GM18520 (cell line): ENCODE measurements at regions not wholly inside any gene's neighbourhood (a gene's known extent, or its start where the extent isn't known, plus 50 kb on each side); places are given as distances from the start of the nearest gene placed in this dataset.
"Not testable (repeated sequence)": the region's sequence is repeated elsewhere in the genome, so short reads cannot be mapped to it uniquely, and the experiment has no call there.

Experiments used
- ATAC-seq: cut with Tn5 transposase; IDR thresholded peaks from one replicate; pipeline ENCODE4 v1.9.1; 2021; ENCODE audit not compliant: unreplicated experiment

DNA sequence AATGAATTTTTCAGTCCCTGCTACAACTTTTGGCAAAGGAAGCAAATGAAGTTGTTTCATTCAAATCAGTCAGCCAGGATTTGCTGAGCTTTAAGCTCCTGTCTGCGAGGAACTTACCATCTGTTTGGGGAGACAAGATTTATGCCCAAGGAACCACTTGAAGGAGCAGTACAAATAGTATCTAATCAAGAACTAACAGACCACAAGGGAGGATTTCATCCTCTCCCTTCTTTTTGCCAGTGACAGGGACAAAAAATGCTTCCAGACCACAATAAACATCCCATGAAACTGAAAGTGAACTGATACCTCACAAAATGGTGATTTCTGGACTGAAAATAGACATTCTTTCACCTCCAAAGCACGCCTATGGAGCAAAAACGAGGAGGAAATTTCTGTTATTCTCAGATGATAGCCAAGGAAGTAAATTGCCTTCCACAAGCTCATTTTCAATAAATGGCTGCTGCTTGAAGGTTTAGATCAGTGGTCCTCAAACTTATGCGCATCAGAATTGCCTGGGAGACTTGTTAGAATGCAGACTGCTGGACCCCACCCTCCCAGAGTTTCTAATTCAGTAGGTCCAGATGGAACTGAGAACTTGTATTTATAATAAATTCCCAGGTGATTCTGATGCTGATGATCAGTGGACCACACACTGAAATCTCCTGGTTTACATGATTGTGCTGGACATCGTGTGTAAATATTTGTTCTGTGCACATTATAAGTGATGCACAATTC lies 202.4 kb upstream of the GADL1 start:
- no peak for ATAC-seq

GRCh38 chr3:31100519-31100918 lies 206.1 kb upstream of the GADL1 start:
- ATAC-seq: no peak

DNA sequence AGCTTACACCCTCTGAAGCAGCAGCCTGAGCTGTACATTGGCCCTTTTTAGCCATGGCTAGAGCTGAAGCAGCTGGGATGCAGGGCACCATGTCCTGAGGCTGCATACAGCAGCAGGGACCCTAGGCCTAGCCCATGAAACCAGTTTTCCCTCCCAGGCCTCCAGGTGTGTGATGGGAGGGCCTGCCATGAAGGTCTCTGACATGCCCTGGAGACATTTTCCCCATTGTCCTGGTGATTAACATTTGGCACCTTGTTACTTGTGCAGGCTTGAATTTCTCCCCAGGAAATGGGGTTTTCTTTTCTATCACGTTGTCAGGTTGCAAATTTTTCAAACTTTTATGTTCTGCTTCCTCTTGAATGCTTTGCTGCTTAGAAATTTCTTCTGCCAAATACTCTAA lies 206.8 kb upstream of the GADL1 start:
- not testable (repeated sequence) for ATAC-seq

- ATAC-seq: no peak
Observed at GRCh38 chr3:31102196-31102879, 207.9 kb upstream of the GADL1 start.

GRCh38 chr3:31103181-31103580 lies 208.7 kb upstream of the GADL1 start:
- no peak for ATAC-seq

DNA sequence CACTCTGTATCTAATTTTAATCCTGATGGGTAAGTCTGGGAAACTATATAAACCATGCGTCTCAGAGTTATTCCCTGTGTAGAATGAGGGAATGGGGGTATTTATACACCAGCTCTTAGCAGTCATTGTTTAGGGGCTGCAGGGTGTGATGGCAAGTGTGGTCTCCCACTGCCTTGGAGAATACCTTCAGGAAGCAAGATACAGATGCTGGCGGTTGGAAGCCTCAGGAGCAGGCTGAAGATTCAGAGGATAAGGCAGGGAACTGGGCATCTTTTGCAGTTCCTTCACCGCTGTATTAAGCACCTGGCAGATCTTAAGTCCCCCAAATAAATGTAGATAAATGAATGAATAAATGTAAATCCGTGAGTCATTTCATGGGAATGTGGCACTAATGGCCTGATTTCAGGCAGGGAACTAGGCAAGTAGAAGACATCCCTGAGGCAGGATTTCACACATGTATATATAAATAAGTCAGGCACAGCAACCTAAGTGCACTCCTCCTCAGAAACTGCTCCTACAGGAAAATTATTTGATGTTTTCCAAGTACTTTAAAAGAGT lies 209.2 kb upstream of the GADL1 start:
- no peak for ATAC-seq

DNA sequence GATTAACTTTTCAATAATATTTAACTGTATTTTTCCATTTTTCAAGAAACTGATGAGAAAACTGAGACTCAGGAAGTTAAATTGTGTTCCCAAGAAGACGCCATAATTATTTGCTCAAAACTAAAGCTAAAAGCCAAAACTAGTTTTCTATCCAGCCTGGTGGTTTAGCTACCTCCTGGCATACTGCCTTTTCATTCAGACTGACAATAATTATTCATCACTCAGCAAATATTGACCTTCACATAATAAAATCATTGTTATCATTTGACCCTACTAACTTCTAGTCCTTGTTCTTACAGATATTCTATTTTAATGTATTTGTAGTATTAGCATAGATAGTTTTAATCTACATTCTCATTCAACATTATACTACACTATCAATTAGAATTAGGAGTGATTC lies 210.6 kb upstream of the GADL1 start:
- ATAC-seq: no peak

DNA sequence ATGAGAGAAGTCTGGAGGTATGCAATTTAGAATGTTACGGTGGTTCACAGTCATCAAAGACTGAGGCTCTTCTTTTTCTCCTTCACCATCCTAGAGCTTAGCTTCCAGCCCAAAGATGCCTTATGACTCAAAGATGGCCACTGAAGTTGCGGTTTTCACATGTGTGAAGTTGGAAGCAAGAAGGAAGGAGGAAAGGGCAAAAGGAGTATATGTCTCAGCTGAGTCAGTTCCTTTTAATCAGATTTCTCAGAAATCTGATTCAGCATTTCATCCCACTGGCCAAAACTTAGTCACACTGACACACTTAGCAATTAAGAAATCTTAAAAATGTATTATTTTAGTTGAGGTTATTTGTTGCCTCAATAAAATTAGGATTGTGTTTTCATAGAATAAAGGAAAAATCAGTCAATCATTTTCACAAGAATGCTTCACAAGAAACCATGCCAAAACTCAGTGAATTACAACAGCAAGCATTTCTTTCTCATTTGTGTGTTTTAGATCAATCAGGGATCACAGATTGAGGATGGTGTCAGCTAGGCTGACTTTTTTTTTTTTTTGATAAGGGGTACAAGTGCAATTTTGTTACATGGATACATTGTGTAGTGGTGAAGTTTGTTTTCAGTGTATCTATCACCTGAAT lies 211.1 kb upstream of the GADL1 start:
- ATAC-seq: no peak

DNA sequence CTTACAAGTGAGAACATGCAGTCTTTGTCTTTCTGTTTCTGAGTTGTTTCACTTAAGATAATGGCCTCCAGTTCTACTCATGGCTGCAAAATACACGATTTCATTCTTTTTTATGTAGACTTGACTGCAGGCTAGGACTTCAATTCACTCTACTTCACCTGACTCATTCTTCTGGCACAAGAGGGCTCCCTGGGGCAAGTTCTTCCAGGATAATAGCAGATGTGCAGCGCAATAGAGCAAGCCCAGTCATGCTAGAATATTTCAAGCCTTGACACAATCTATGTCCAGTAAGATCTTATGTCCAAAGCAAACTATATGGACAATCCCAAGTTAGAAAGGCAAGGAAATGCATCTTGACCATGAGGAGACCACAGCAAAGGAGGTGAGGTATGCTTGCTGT lies 211.7 kb upstream of the GADL1 start:
- ATAC-seq: no peak

GRCh38 chr3:31106912-31107311 lies 212.5 kb upstream of the GADL1 start:
- peak; percentile 89 for ATAC-seq

- ATAC-seq: no peak
Observed at GRCh38 chr3:31114929-31115283, 220.4 kb upstream of the GADL1 start.

- ATAC-seq: not testable (repeated sequence)
Observed at GRCh38 chr3:31115531-31115930, 221.1 kb upstream of the GADL1 start.

DNA sequence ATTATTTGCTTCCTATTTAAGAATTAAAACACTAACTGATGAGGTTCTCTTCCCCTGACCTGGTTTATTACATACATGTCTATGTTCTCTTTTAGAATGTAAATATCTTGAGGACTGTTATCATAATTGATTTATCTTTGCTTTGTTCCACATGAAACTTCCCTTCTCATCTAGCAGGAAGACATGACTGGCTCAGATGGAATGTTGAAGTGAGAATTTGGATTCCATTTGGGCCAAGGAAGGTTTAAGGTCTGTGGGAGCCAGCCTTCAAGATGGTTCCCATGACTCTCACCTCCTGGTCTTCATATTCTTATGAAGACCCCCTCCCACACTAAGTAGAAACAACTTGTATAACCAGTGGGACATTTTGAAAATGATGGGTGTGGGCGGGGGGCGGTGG lies 222.2 kb upstream of the GADL1 start:
- ATAC-seq: no peak

GRCh38 chr3:31117854-31118253 lies 223.4 kb upstream of the GADL1 start:
- no peak for ATAC-seq

- ATAC-seq: no peak
Observed at GRCh38 chr3:31124373-31124772, 229.9 kb upstream of the GADL1 start.

DNA sequence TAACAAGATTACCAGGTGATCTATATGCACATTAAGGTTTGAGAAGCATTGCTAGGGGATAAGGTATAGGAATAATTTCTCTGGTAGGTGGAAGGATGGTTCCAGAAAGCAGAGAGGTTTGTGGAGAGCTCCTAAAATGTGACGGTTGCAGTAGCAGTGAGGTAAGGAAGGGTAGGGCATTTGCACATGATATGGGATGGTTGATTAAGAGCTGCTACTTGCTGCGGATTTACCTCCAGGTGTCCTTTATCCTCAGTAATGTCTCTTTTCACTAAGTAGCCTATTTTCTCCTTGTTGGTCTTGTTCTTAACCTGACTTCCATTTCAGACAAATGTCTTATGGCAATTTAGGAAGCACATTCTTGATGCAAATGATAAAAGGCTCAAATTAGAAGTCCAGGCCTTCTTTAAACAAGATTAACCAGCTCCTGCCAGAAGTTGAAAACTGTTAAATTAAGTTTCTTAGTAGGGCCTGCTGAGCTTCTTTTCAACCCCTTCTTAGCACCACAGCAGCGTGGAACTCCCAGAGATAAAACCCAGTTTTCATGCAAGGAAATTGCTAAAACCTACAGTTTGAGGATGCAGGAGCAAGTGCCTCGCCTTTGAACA lies 231.1 kb upstream of the GADL1 start:
- ATAC-seq: no peak

- peak; percentile 40 for ATAC-seq
Observed at GRCh38 chr3:31129241-31129640, 234.8 kb upstream of the GADL1 start.

- no peak for ATAC-seq
Observed at GRCh38 chr3:31132132-31132769, 237.8 kb upstream of the GADL1 start.

GRCh38 chr3:31133541-31133940 lies 239.1 kb upstream of the GADL1 start:
- no peak for ATAC-seq

GRCh38 chr3:31135546-31135945 lies 241.1 kb upstream of the GADL1 start:
- ATAC-seq: no peak
